AG04450 (cell line): ENCODE measurements at regions not wholly inside any gene's neighbourhood (a gene's known extent, or its start where the extent isn't known, plus 50 kb on each side); places are given as distances from the start of the nearest gene placed in this dataset.

Source experiments
- CTCF ChIA-PET: fragments of 300-600, 350-600 bp; formaldehyde crosslinking; extraction: SDS; loops from one replicate; lab custom pipeline; 2022; ENCODE audit warnings: antibody characterized with exemption, inconsistent platforms; lab: Charles Lee
- POLR2A ChIA-PET: fragments of 350-600 bp; formaldehyde crosslinking; extraction: SDS; loops from one replicate; lab custom pipeline; 2021; ENCODE audit warnings: antibody characterized with exemption, inconsistent platforms; lab: Yijun Ruan, JAX
- DNase-seq: peaks from one replicate; pipeline ENCODE4 v3.0.0-alpha.2; 2011; ENCODE audit warnings: low read depth, low spot score
- H3K27ac ChIP-seq: one replicate; pipeline ENCODE4 v1.5.1; 2012; ENCODE audit warnings: low read depth, low read length, control low read depth
- H3K27me3 ChIP-seq: one replicate; pipeline ENCODE4 v1.6.0; 2012; ENCODE audit warnings: low read length; ENCODE audit not compliant: control insufficient read depth, insufficient read depth
- H3K4me3 ChIP-seq: 2 replicates; pipeline ENCODE4 v1.5.1; 2011; ENCODE audit warnings: mild to moderate bottlenecking, low read depth, low read length, control low read depth
- H3K9me3 ChIP-seq: 2 replicates; pipeline ENCODE4 v1.5.1; 2012; ENCODE audit warnings: low read length; ENCODE audit not compliant: control insufficient read depth, insufficient read depth
- CTCF ChIP-seq: IDR thresholded peaks from 2 replicates; pipeline ENCODE4 v1.5.1; 2011; ENCODE audit warnings: low read depth, low read length, control low read depth, inconsistent platforms

DNA sequence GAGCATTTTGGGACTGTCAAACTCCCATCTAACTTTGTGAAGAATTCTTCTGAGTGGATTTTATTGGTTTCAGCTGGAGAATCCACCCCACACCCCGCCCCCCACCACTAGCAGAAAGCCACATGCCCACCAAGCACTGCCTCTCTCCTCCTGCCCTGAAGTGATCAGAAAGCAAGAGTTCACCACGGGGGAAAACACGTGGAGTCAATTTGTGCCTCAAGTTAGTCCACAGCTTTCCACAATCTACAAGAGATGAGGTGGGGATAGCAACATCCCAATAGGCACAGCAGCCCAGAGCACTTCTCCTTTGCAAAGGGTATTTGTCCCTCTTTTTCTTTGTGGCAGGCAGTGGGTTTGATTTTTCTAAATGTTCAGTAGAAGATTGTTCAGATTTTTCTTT lies 177.3 kb upstream of the NT5E start:
- no peak for DNase-seq
- Histone ChIP-seq H3K27ac (no peak overlapping the region), H3K4me3 (no peak overlapping the region), H3K27me3 (no peaks in the 10 kb centered on the region), H3K9me3 (no peaks in the 10 kb centered on the region)
- CTCF ChIA-PET = no interaction called here
- TF ChIP-seq CTCF = no peak
- POLR2A ChIA-PET = no interaction called here

DNA sequence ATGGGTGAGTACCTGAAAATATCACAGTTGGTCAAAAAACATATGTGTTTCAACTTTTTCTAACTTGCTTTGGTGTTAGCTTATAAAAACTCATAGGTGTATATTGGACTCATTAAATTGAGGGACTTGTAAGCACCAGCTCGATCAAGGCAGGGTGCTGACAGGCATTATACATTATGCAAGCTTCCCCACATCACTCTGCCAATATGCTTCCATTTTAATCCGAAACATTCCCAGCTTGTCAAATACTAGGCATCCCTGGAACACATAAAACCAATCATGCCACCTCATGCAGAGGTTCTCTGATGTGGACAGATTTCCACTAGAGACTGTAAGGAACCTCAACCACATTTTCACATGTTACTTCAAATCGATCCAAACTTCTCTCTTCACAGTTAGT lies 187.3 kb upstream of the NT5E start:
- Histone ChIP-seq H3K27ac (no peak overlapping the region), H3K4me3 (no peak overlapping the region), H3K27me3 (no peaks in the 10 kb centered on the region), H3K9me3 (no peaks in the 10 kb centered on the region)
- no peak for DNase-seq
- no peak for TF ChIP-seq CTCF
- ChIA-PET CTCF (no interaction called here), POLR2A (no interaction called here)

- Histone ChIP-seq H3K27ac (no peak overlapping the region), H3K4me3 (no peak overlapping the region), H3K27me3 (no peaks in the 10 kb centered on the region), H3K9me3 (no peaks in the 10 kb centered on the region)
- CTCF ChIA-PET = no interaction called here
- no peak for TF ChIP-seq CTCF
- POLR2A ChIA-PET = no interaction called here
- no peak for DNase-seq
These were observed 188.6 kb upstream of the NT5E start for GRCh38 chr6:85261271-85261670.

DNA sequence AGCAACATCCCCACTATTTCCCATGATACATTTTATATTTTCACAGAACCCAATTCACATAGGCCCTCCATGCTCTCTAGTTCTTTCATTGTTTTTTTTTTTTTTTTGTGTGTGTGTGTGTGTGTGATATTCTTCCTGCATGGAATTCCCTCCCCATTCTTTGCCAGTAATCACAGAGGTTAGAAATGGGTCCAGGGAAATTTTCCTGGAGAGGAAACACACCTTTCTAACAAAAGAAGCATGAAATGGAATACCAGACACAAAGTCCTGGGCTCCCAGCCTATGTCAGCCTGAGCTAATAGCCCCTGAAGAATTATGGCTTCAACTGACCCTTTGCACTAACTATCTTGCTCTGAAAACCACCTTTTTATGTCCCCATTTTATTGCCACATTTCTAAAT lies 194.2 kb upstream of the NT5E start:
- ChIA-PET POLR2A (no interaction called here), CTCF (no interaction called here)
- DNase-seq = no peak
- no peak for TF ChIP-seq CTCF
- H3K27me3 ChIP-seq = no peaks in the 10 kb centered on the region
- H3K27ac ChIP-seq = no peak overlapping the region
- H3K9me3 ChIP-seq = no peaks in the 10 kb centered on the region
- H3K4me3 ChIP-seq = no peak overlapping the region

DNA sequence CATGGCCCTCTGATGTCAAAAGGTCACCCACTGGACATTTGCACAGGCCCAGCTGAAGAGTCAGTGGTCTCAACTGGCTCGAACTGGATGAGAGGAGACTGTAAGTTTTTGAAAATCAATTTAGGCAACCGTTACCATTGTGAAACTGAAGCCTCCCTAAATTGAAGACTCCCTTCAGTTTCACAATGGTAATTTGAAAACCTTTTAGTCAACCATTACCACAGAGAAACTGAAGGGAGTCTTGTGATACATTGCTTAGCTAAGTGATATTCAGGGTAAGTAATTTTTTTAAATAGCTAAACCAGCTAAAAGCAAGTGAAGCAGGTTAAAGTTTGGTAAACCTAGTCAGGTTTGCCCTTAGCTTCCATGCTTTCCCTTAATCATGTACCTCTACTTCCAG lies 197.3 kb upstream of the NT5E start:
- ChIA-PET CTCF (interaction anchor here (2.0 kb wide), 1 partner anchor 71 kb away, joined by 4 read pairs; no protein-coding TSS in a partner anchor), POLR2A (interaction anchor here (0.8 kb wide), 1 partner anchor 219 kb away, joined by 3 read pairs; no protein-coding TSS in a partner anchor)
- Histone ChIP-seq H3K27ac (no peak overlapping the region), H3K4me3 (no peak overlapping the region), H3K9me3 (no peaks in the 10 kb centered on the region), H3K27me3 (no peaks in the 10 kb centered on the region)
- DNase-seq = no peak
- no peak for TF ChIP-seq CTCF
